Adrenal gland (tissue), 5 donors: ENCODE measurements at regions not wholly inside any gene's neighbourhood (a gene's known extent, or its start where the extent isn't known, plus 50 kb on each side); places are given as distances from the start of the nearest gene placed in this dataset.

Source experiments
- CTCF ChIP-seq, 6 experiments: fragments of 450-650 bp in 4 of 6; fragments of 200-600 bp in 2 of 6; sonication (generic) in 1 of 6; IDR thresholded peaks; 1 replicate in 5 of 6; 2 replicates in 1 of 6; pipeline versions ENCODE4 v1.5.1 to v1.8.0; 2016 to 2021; ENCODE audit warnings: antibody characterized with exemption in 6 of 6, mild to moderate bottlenecking in 2 of 6, moderate library complexity in 1 of 6
- POLR2A ChIP-seq, 2 donors: fragments of 450-650 bp; IDR thresholded peaks; one replicate each; pipeline ENCODE4 v1.6.1; 2017; ENCODE audit warnings: antibody characterized with exemption in 2 of 2, mild to moderate bottlenecking in 2 of 2, moderate library complexity in 1 of 2
- donor health status: DM: no; HTN: no; CAD: no.

- TF ChIP-seq CTCF (IDR thresholded peaks at IDR 0.05), result no peak
- no peak for TF ChIP-seq POLR2A (IDR thresholded peaks at IDR 0.05)
These were observed 76.5 kb upstream of the ADRB1 start for GRCh38 chr10:113967126-113967525.
